Prostate gland (tissue), 2 donors: ENCODE measurements at regions not wholly inside any gene's neighbourhood (a gene's known extent, or its start where the extent isn't known, plus 50 kb on each side); places are given as distances from the start of the nearest gene placed in this dataset.

Source experiments
- DNase-seq: peaks from one replicate; pipeline ENCODE4 v3.0.0-alpha.2; 2019; ENCODE audit warnings: low spot score
- H3K27ac ChIP-seq, 2 donors: fragments of 200-600 bp; sonication (generic); 2 replicates each; pipeline ENCODE4 v1.5.1; 2017 to 2019
- H3K27me3 ChIP-seq: fragments of 200-600 bp; sonication (generic); replicated peaks from 2 replicates; pipeline ENCODE4 v1.5.1; 2019; ENCODE audit not compliant: insufficient read depth
- H3K36me3 ChIP-seq, 2 donors: fragments of 200-600 bp; sonication (generic); 1 replicate in 1 of 2; 2 replicates in 1 of 2; pipeline versions ENCODE4 v1.5.1 to v1.8.1; 2017 to 2019
- H3K4me1 ChIP-seq: fragments of 200-600 bp; sonication (generic); replicated peaks from 2 replicates; pipeline ENCODE4 v1.5.1; 2019
- H3K4me3 ChIP-seq, 2 donors: fragments of 200-600 bp; sonication (generic); 2 replicates each; pipeline ENCODE4 v1.5.1; 2017 to 2019
- H3K9me3 ChIP-seq: fragments of 200-600 bp; sonication (generic); 2 replicates; pipeline ENCODE4 v1.5.1; 2017
- POLR2A ChIP-seq: fragments of 450-650 bp; IDR thresholded peaks from one replicate; pipeline ENCODE4 v1.6.1; 2016; ENCODE audit warnings: antibody characterized with exemption, mild to moderate bottlenecking
- POLR2AphosphoS5 ChIP-seq: sonication (generic); formaldehyde crosslinking; IDR thresholded peaks from one replicate; pipeline ENCODE4 v1.6.1; 2017; ENCODE audit warnings: antibody characterized with exemption
- WGBS: methylation state at CpG from one replicate; pipeline ENCODE4 v1.1.5; 2018; 5-methylcytosine and 5-hydroxymethylcytosine counted together
- intact Hi-C: fragments of 100-400 bp; cut with DNase I; formaldehyde crosslinking; loops from one replicate; pipeline ENCODE4 v1.14.2; 2022
- TF ChIP-seq, protein P1 (sequence below), 4 experiments: fragments of 200-600 bp in 2 of 4; fragments of 450-650 bp in 2 of 4; sonication (generic) in 2 of 4; IDR thresholded peaks; 1 replicate in 3 of 4; 2 replicates in 1 of 4; pipeline ENCODE4 v1.5.1; 2016 to 2019; ENCODE audit warnings: antibody characterized with exemption in 4 of 4, mild to moderate bottlenecking in 2 of 4, moderate library complexity in 2 of 4

GRCh38 chr5:123771715-123772114 lies 259.7 kb downstream of the CSNK1G3 start:
- no peak for TF ChIP-seq POLR2A
- TF ChIP-seq, protein P1, sequence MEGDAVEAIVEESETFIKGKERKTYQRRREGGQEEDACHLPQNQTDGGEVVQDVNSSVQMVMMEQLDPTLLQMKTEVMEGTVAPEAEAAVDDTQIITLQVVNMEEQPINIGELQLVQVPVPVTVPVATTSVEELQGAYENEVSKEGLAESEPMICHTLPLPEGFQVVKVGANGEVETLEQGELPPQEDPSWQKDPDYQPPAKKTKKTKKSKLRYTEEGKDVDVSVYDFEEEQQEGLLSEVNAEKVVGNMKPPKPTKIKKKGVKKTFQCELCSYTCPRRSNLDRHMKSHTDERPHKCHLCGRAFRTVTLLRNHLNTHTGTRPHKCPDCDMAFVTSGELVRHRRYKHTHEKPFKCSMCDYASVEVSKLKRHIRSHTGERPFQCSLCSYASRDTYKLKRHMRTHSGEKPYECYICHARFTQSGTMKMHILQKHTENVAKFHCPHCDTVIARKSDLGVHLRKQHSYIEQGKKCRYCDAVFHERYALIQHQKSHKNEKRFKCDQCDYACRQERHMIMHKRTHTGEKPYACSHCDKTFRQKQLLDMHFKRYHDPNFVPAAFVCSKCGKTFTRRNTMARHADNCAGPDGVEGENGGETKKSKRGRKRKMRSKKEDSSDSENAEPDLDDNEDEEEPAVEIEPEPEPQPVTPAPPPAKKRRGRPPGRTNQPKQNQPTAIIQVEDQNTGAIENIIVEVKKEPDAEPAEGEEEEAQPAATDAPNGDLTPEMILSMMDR (IDR thresholded peaks at IDR 0.05), result no peak
- Histone ChIP-seq H3K4me1 (no peaks in the 10 kb centered on the region), H3K27ac (no peak overlapping the region), H3K9me3 (no peaks in the 10 kb centered on the region), H3K27me3 (no peaks in the 10 kb centered on the region), H3K36me3 (no peaks in the 10 kb centered on the region), H3K4me3 (no peak overlapping the region)
- intact Hi-C loops, result no loop called here
- no peak for DNase-seq

- no peak overlapping the region for H3K4me3 ChIP-seq
- no peaks in the 10 kb centered on the region for H3K36me3 ChIP-seq
- no peaks in the 10 kb centered on the region for H3K4me1 ChIP-seq
- no peak overlapping the region for H3K27ac ChIP-seq
- H3K27me3 ChIP-seq, result no peaks in the 10 kb centered on the region
- no peaks in the 10 kb centered on the region for H3K9me3 ChIP-seq
- no peak for DNase-seq
- intact Hi-C loops, result no loop called here
- TF ChIP-seq, protein P1 (IDR thresholded peaks at IDR 0.05), result no peak
- no peak for TF ChIP-seq POLR2AphosphoS5
- TF ChIP-seq POLR2A, result no peak
- 85% methylated on average over 2 of the region's 2 CpGs for WGBS
Measured at GRCh38 chr5:123763201-123763600, 251.2 kb downstream of the CSNK1G3 start.

- Histone ChIP-seq H3K9me3 (no peaks in the 10 kb centered on the region), H3K27ac (no peak overlapping the region), H3K27me3 (no peaks in the 10 kb centered on the region), H3K4me3 (no peak overlapping the region), H3K36me3 (no peaks in the 10 kb centered on the region), H3K4me1 (no peaks in the 10 kb centered on the region)
- no peak for DNase-seq
- TF ChIP-seq POLR2A (no peak), POLR2AphosphoS5 (no peak)
- TF ChIP-seq, protein P1 (IDR thresholded peaks at IDR 0.05), result no peak
- intact Hi-C loops, result no loop called here
Measured at GRCh38 chr5:123756816-123757215, 244.8 kb downstream of the CSNK1G3 start.

- WGBS, result 28% methylated on average over 2 of the region's 2 CpGs
- H3K4me1 ChIP-seq, result no peaks in the 10 kb centered on the region
- H3K27me3 ChIP-seq, result no peaks in the 10 kb centered on the region
- TF ChIP-seq, protein P1 (IDR thresholded peaks at IDR 0.05), result no peak
- TF ChIP-seq POLR2A (no peak), POLR2AphosphoS5 (no peak)
- no peak overlapping the region for H3K27ac ChIP-seq
- no peaks in the 10 kb centered on the region for H3K36me3 ChIP-seq
- H3K9me3 ChIP-seq, result no peaks in the 10 kb centered on the region
- no peak overlapping the region for H3K4me3 ChIP-seq
- DNase-seq, result no peak
- intact Hi-C loops, result no loop called here
Measured at GRCh38 chr5:123756318-123756665, 244.3 kb downstream of the CSNK1G3 start.

GRCh38 chr5:123755653-123756317 lies 243.8 kb downstream of the CSNK1G3 start:
- H3K27ac ChIP-seq, result no peak overlapping the region
- no peaks in the 10 kb centered on the region for H3K27me3 ChIP-seq
- intact Hi-C loops, result no loop called here
- WGBS, result 74% methylated on average over 5 of the region's 5 CpGs
- H3K36me3 ChIP-seq, result no peaks in the 10 kb centered on the region
- no peak for DNase-seq
- TF ChIP-seq, protein P1 (IDR thresholded peaks at IDR 0.05), result no peak
- no peak for TF ChIP-seq POLR2AphosphoS5
- no peak for TF ChIP-seq POLR2A
- no peak overlapping the region for H3K4me3 ChIP-seq
- no peaks in the 10 kb centered on the region for H3K9me3 ChIP-seq
- H3K4me1 ChIP-seq, result no peaks in the 10 kb centered on the region
